Stomach (tissue), 4 donors: ENCODE measurements at regions not wholly inside any gene's neighbourhood (a gene's known extent, or its start where the extent isn't known, plus 50 kb on each side); places are given as distances from the start of the nearest gene placed in this dataset.

Experiments used
- POLR2AphosphoS5 ChIP-seq, 3 donors: sonication (generic); formaldehyde crosslinking; IDR thresholded peaks; one replicate each; pipeline ENCODE4 v1.6.1; 2016; ENCODE audit warnings: antibody characterized with exemption in 3 of 3
- TF ChIP-seq, protein P1 (sequence below), 7 experiments: fragments of 450-650 bp in 4 of 7; fragments of 200-600 bp in 3 of 7; sonication (generic) in 3 of 7; IDR thresholded peaks; one replicate each; pipeline ENCODE4 v1.5.1; 2016 to 2019; ENCODE audit warnings: antibody characterized with exemption in 7 of 7, control low read depth in 2 of 7, mild to moderate bottlenecking in 1 of 7

DNA sequence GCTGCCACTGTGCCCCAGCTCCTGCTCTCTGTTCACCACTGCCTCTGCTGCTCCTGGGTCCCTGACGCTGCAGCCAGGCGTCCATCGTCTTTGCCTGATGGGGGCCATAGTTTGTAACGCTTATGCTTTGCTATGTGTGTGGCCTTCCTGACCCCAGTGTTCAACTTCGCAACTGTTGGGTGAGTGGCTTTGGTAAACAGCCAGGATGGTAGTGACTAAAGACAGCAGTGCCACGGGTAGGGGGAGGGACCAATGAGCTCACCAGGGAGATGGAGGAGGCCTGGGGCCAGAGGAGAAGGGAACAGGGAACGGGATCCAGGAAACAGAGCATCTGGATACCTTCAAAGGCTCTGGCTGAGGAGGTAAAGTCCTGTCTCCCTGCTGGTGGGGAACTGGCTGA is 75.9 kb upstream of the ALDH1L1 start:
- no peak for TF ChIP-seq POLR2AphosphoS5 (IDR thresholded peaks at IDR 0.05)
- TF ChIP-seq, protein P1, sequence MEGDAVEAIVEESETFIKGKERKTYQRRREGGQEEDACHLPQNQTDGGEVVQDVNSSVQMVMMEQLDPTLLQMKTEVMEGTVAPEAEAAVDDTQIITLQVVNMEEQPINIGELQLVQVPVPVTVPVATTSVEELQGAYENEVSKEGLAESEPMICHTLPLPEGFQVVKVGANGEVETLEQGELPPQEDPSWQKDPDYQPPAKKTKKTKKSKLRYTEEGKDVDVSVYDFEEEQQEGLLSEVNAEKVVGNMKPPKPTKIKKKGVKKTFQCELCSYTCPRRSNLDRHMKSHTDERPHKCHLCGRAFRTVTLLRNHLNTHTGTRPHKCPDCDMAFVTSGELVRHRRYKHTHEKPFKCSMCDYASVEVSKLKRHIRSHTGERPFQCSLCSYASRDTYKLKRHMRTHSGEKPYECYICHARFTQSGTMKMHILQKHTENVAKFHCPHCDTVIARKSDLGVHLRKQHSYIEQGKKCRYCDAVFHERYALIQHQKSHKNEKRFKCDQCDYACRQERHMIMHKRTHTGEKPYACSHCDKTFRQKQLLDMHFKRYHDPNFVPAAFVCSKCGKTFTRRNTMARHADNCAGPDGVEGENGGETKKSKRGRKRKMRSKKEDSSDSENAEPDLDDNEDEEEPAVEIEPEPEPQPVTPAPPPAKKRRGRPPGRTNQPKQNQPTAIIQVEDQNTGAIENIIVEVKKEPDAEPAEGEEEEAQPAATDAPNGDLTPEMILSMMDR (IDR thresholded peaks at IDR 0.05) = no peak
